ENCODE measurements at regions not wholly inside any gene's neighbourhood (a gene's known extent, or its start where the extent isn't known, plus 50 kb on each side); places are given as distances from the start of the nearest gene placed in this dataset.
"Not testable (repeated sequence)": the region's sequence is repeated elsewhere in the genome, so short reads cannot be mapped to it uniquely, and the experiment has no call there.

DNA sequence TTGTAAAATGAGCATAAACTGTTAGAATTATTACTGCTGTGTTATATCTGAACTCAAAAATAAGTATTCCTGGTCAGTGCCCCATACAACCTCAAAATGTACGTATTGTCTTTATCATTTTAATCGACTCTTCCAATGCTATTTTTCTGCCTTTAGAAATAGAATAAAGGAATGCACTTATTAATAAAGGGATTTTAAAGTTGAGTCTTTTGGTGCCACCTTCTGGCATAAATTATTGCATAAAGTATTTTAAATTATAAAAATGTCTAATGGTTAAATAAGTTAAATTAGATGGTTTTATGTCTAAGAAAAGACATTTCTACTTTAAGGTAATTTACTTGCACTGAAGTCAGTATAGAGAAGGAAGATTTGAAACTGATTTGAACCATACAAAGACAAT is 424.0 kb upstream of the NDST4 start:
- DNase-seq: no peak
- intact Hi-C loops (cut with DNase I): no loop called here

DNA sequence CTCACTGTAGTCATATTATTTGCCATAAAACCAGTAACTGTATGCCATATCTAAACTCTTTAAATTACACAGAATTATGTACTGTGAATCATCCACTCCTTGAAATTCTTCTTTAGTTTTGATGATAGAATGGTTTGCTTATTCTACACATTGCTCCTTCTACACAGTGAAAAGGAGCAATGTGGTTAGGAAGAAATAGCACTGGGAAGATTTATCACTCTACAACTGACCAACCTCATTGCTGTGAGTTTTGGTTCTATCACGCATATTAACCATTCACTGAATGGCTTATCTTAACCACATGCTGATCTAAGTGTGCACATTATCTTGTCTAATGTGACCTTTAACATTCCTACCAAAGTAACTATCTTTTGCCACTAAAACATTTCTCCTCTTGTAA is 415.7 kb upstream of the NDST4 start:
- H3K9me3 ChIP-seq: no peaks in the 10 kb centered on the region
- TF ChIP-seq POLR2A (IDR thresholded peaks at IDR 0.05) (no peak), CTCF (IDR thresholded peaks at IDR 0.05) (no peak)
- no peaks in the 10 kb centered on the region for H3K36me3 ChIP-seq (replicated peaks in 1 of 2; ENCODE audit: insufficient read depth in 1 of 2, low read depth in 2 of 2)
- no peaks in the 10 kb centered on the region for H3K4me1 ChIP-seq
- intact Hi-C loops (cut with DNase I): no loop called here
- 42 to 63% methylated on average over 1 of the region's 1 CpG for WGBS, 2 donors
- DNase-seq (no peak), ATAC-seq (no peak)
- H3K27ac ChIP-seq: no peak overlapping the region
- no peaks in the 10 kb centered on the region for H3K27me3 ChIP-seq
- H3K4me3 ChIP-seq: no peak overlapping the region

More for the DNA sequence above, 424.0 kb upstream of the NDST4 start:
- H3K36me3 ChIP-seq (replicated peaks in 1 of 2; ENCODE audit: insufficient read depth in 1 of 2, low read depth in 2 of 2): no peaks in the 10 kb centered on the region
- no peak overlapping the region for H3K27ac ChIP-seq
- WGBS, 2 donors: 40 to 51% methylated on average over 2 of the region's 2 CpGs
- no peaks in the 10 kb centered on the region for H3K4me1 ChIP-seq
- no peak for TF ChIP-seq POLR2A (IDR thresholded peaks at IDR 0.05)
- TF ChIP-seq CTCF (IDR thresholded peaks at IDR 0.05): peak in 1 of 7 experiments; percentile 17
- H3K27me3 ChIP-seq: no peaks in the 10 kb centered on the region
- ATAC-seq: no peak
- H3K4me3 ChIP-seq: no peak overlapping the region
- H3K9me3 ChIP-seq: no peaks in the 10 kb centered on the region

DNA sequence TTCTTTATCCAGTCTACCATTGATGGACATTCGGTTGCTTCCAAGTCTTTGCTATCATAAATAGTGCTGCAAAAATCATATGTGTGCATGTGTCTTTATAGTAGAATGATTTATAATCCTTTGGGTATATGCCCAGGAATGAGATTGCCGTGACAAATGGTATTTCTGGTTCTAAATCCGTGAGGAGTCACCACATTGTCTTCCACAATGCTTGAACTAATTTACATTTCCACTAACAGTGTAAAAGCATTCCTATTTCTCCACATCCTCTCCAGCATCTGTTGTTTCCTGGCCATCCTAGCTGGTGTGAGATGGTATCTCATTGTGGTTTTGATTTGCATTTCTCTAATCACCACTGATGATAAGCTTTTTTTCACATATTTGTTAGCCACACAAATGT is 406.1 kb upstream of the NDST4 start:
- H3K36me3 ChIP-seq (replicated peaks in 1 of 2; ENCODE audit: insufficient read depth in 1 of 2, low read depth in 2 of 2); ATAC-seq; DNase-seq; H3K27ac ChIP-seq; H3K4me1 ChIP-seq; H3K27me3 ChIP-seq; intact Hi-C loops (cut with DNase I); H3K9me3 ChIP-seq; H3K4me3 ChIP-seq: not testable (repeated sequence)
- WGBS, 2 donors: 59 to 60% methylated on average over 3 of the region's 3 CpGs

DNA sequence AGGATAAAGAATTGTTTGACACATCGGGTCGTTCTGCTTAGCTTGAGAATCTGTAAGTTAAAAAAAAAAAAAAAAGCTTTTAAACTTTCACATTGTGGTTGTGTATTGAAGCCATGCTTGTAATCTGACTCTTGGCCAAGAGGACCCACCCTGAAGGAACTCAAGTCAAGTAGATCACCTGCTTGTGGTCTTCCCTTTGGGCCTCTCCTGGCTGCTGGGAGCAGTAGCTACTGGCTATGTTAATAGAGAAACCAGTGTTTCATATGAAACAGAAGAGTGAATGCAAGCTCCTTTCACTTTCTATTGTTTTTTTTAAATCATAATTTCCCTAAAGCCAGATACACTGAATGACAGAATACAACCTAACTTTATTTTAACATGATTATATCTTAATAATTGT is 402.4 kb upstream of the NDST4 start:
- no peak overlapping the region for H3K27ac ChIP-seq
- TF ChIP-seq CTCF (IDR thresholded peaks at IDR 0.05) (no peak), POLR2A (IDR thresholded peaks at IDR 0.05) (no peak)
- intact Hi-C loops (cut with DNase I): no loop called here
- no peaks in the 10 kb centered on the region for H3K9me3 ChIP-seq
- H3K4me1 ChIP-seq: no peaks in the 10 kb centered on the region
- no peak for ATAC-seq
- H3K27me3 ChIP-seq: no peaks in the 10 kb centered on the region
- no peak overlapping the region for H3K4me3 ChIP-seq
- DNase-seq: no peak
- no peaks in the 10 kb centered on the region for H3K36me3 ChIP-seq (replicated peaks in 1 of 2; ENCODE audit: insufficient read depth in 1 of 2, low read depth in 2 of 2)
- WGBS, 2 donors: 14 to 46% methylated on average over 2 of the region's 2 CpGs

GRCh38 chr4:115515366-115515765 is 401.9 kb upstream of the NDST4 start:
- DNase-seq (no peak), ATAC-seq (no peak)
- no peaks in the 10 kb centered on the region for H3K27me3 ChIP-seq
- no peaks in the 10 kb centered on the region for H3K36me3 ChIP-seq (replicated peaks in 1 of 2; ENCODE audit: insufficient read depth in 1 of 2, low read depth in 2 of 2)
- H3K4me3 ChIP-seq: no peak overlapping the region
- TF ChIP-seq POLR2A (IDR thresholded peaks at IDR 0.05): no peak
- TF ChIP-seq CTCF (IDR thresholded peaks at IDR 0.05): no peak
- no peak overlapping the region for H3K27ac ChIP-seq
- intact Hi-C loops (cut with DNase I): no loop called here
- H3K4me1 ChIP-seq: no peaks in the 10 kb centered on the region
- WGBS, 2 donors: 67 to 89% methylated on average over 2 of the region's 2 CpGs
- no peaks in the 10 kb centered on the region for H3K9me3 ChIP-seq
